Panc1 (cell line): ENCODE measurements at regions not wholly inside any gene's neighbourhood (a gene's known extent, or its start where the extent isn't known, plus 50 kb on each side); places are given as distances from the start of the nearest gene placed in this dataset.

Experiments used
- CTCF ChIP-seq: fragments of 450-650 bp; IDR thresholded peaks from 2 replicates; pipeline ENCODE4 v1.5.1; 2017; ENCODE audit warnings: mild to moderate bottlenecking
- POLR2AphosphoS5 ChIP-seq: IDR thresholded peaks from 2 replicates; pipeline ENCODE4 v1.6.1; 2012; ENCODE audit warnings: mild to moderate bottlenecking, low read depth, low read length, moderate library complexity
- TCF7L2 ChIP-seq: IDR thresholded peaks from 2 replicates; pipeline ENCODE4 v1.6.1; 2011; ENCODE audit warnings: mild to moderate bottlenecking, low read depth, low read length, inconsistent platforms

DNA sequence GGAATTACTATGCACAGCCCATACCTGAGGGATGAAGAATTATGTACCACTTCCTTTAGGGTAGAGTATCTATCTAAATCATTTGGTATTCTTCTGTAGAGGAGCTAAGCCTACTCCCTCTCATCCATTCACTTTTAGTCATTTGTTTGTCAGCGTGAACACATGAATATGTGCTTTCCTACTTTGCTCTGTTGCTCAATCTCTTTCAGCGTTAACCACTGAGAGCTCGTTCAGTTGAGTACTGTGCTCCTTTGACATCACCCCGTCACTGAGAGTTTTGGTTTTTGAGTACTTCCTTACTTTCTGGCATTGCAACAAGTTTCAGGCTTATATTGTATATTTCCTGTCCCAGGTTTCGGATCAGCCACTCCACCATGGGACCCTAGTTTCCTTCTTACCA is 700.6 kb downstream of the NLGN4X start:
- TF ChIP-seq CTCF (no peak), POLR2AphosphoS5 (no peak), TCF7L2 (no peak)
